Sigmoid colon (tissue), 3 donors: ENCODE measurements at regions not wholly inside any gene's neighbourhood (a gene's known extent, or its start where the extent isn't known, plus 50 kb on each side); places are given as distances from the start of the nearest gene placed in this dataset.

Source experiments
- CTCF ChIP-seq, 4 experiments: fragments of 450-650 bp in 3 of 4; fragments of 200-600 bp in 1 of 4; IDR thresholded peaks; one replicate each; pipeline ENCODE4 v1.5.1; 2016 to 2019; ENCODE audit warnings: antibody characterized with exemption in 4 of 4, mild to moderate bottlenecking in 3 of 4, moderate library complexity in 2 of 4
- POLR2A ChIP-seq, 2 donors: fragments of 450-650 bp; IDR thresholded peaks; one replicate each; pipeline ENCODE4 v1.6.1; 2016; ENCODE audit warnings: antibody characterized with exemption in 2 of 2, mild to moderate bottlenecking in 2 of 2, moderate library complexity in 2 of 2

- TF ChIP-seq CTCF (IDR thresholded peaks at IDR 0.05): no peak
- no peak for TF ChIP-seq POLR2A (IDR thresholded peaks at IDR 0.05)
Observed at GRCh38 chr5:2366816-2367215, 384.7 kb downstream of the IRX2 start.
